Body of pancreas (tissue), 4 donors: ENCODE measurements at regions not wholly inside any gene's neighbourhood (a gene's known extent, or its start where the extent isn't known, plus 50 kb on each side); places are given as distances from the start of the nearest gene placed in this dataset.

Experiments
- CTCF ChIP-seq, 7 experiments: fragments of 450-650 bp in 4 of 7; fragments of 200-600 bp in 3 of 7; sonication (generic) in 3 of 7; IDR thresholded peaks; one replicate each; pipeline ENCODE4 v1.5.1; 2016 to 2019; ENCODE audit warnings: antibody characterized with exemption in 7 of 7
- POLR2A ChIP-seq, 3 donors: fragments of 450-650 bp; IDR thresholded peaks; one replicate each; pipeline ENCODE4 v1.6.1; 2016; ENCODE audit warnings: antibody characterized with exemption in 3 of 3, mild to moderate bottlenecking in 2 of 3

DNA sequence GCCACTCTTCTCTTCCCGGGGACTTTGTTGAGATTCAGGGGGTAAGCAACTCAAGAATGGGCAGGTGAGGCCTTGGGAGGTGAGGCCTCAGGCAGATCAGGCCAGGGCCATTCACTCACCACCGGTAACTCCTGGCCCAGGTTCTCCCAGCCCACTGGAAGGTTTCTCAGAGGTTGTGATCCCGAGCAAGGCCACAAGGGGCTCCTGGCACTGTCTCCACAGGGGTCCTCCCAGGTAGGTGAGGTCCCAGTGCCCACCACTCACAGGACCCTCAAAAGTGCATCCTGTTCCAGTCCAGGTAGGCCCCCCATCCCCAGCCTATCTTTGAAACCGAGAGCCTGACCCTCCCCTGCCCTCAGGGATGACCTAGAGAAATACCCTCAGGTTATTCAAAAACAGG is 236.1 kb downstream of the BUB3 start:
- TF ChIP-seq CTCF (IDR thresholded peaks at IDR 0.05): no peak
- no peak for TF ChIP-seq POLR2A (IDR thresholded peaks at IDR 0.05)
